AML-193 (cell line): ENCODE measurements at regions not wholly inside any gene's neighbourhood (a gene's known extent, or its start where the extent isn't known, plus 50 kb on each side); places are given as distances from the start of the nearest gene placed in this dataset.

Experiments used
- DNase-seq, 2 experiments: peaks; one replicate each; lab custom pipeline; 2025; lab: John Stamatoyannopoulos, UW

- DNase-seq: no peak
Measured at GRCh38 chr4:180808862-180809261, 1434.3 kb upstream of the TENM3 start.

GRCh38 chr4:180809439-180809838 is 1433.8 kb upstream of the TENM3 start:
- no peak for DNase-seq

- no peak for DNase-seq
Measured at GRCh38 chr4:180810581-180810980, 1432.6 kb upstream of the TENM3 start.

- DNase-seq: no peak
Measured at GRCh38 chr4:180811556-180811955, 1431.6 kb upstream of the TENM3 start.

- no peak for DNase-seq
Measured at GRCh38 chr4:180812783-180813182, 1430.4 kb upstream of the TENM3 start.

- no peak for DNase-seq
Measured at GRCh38 chr4:180814875-180815417, 1428.3 kb upstream of the TENM3 start.

GRCh38 chr4:180817529-180817928 is 1425.7 kb upstream of the TENM3 start:
- DNase-seq: no peak

GRCh38 chr4:180823108-180823507 is 1420.1 kb upstream of the TENM3 start:
- no peak for DNase-seq

- no peak for DNase-seq
Measured at GRCh38 chr4:180827232-180828009, 1415.8 kb upstream of the TENM3 start.

GRCh38 chr4:180828455-180829018 is 1414.7 kb upstream of the TENM3 start:
- DNase-seq: peak; percentile 42 to 58

GRCh38 chr4:180832073-180832472 is 1411.1 kb upstream of the TENM3 start:
- DNase-seq: no peak

GRCh38 chr4:180840142-180840541 is 1403.1 kb upstream of the TENM3 start:
- peak in 1 of 2 experiments; percentile 4 for DNase-seq

GRCh38 chr4:180850318-180850940 is 1392.8 kb upstream of the TENM3 start:
- DNase-seq: no peak

GRCh38 chr4:180852738-180853137 is 1390.5 kb upstream of the TENM3 start:
- DNase-seq: no peak

- no peak for DNase-seq
Measured at GRCh38 chr4:180855184-180855583, 1388.0 kb upstream of the TENM3 start.

- DNase-seq: no peak
Measured at GRCh38 chr4:180860089-180860720, 1383.0 kb upstream of the TENM3 start.

- no peak for DNase-seq
Measured at GRCh38 chr4:180861651-180862050, 1381.6 kb upstream of the TENM3 start.

GRCh38 chr4:180866933-180867643 is 1376.1 kb upstream of the TENM3 start:
- DNase-seq: no peak

GRCh38 chr4:180870623-180871022 is 1372.6 kb upstream of the TENM3 start:
- no peak for DNase-seq

- DNase-seq: no peak
Measured at GRCh38 chr4:180898305-180898704, 1344.9 kb upstream of the TENM3 start.

- DNase-seq: no peak
Measured at GRCh38 chr4:180900781-180901180, 1342.4 kb upstream of the TENM3 start.

GRCh38 chr4:180909279-180909678 is 1333.9 kb upstream of the TENM3 start:
- DNase-seq: peak; percentile 14 to 19
